ENCODE measurements at regions not wholly inside any gene's neighbourhood (a gene's known extent, or its start where the extent isn't known, plus 50 kb on each side); places are given as distances from the start of the nearest gene placed in this dataset.
"Not testable (repeated sequence)": the region's sequence is repeated elsewhere in the genome, so short reads cannot be mapped to it uniquely, and the experiment has no call there.

DNA sequence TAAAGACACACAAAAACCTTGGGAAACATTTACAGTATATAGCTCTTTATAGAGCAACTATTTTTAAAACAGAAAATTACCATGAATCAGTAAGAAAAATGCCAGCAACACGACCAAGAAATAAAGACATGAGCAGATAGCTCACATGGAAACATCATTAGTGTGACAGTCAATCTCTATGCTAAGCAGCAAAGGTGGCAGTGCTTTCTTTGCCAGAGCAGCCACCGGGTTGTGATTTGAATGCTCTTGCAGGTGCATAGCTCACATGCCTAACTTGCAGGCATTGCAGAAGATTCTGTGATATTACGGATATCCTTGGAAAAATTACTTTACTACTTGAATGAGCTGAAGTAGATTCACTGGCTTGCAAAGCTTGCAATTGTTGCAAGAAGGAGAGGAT, 652.9 kb upstream of the C16orf82 start:
- H3K9ac ChIP-seq (ENCODE audit: insufficient read depth, low read depth, low read length), result no peak overlapping the region
- H3K4me3 ChIP-seq (replicated peaks in 1 of 3; ENCODE audit: insufficient read depth in 1 of 3, low read depth in 2 of 3, low read length in 3 of 3), result no peak overlapping the region
- H3K27me3 ChIP-seq (ENCODE audit: control insufficient read depth in 1 of 2, insufficient read depth in 2 of 2, low read length in 2 of 2), result no peaks in the 10 kb centered on the region
- in situ Hi-C loops (cut with HindIII; ENCODE audit: extremely low pct_ligation_motif_present, low pct_unique_long_range_greater_than_20kb), result no loop called here
- ChIA-PET CTCF (ENCODE audit: low intra/inter-chr PET ratio, low total read pairs) (no interaction called here), POLR2A (no interaction called here)
- no peak overlapping the region for H2AFZ ChIP-seq (ENCODE audit: low read length)
- H3K79me2 ChIP-seq (ENCODE audit: insufficient read depth, low read length), result no peaks in the 10 kb centered on the region
- no peaks in the 10 kb centered on the region for H4K20me1 ChIP-seq (ENCODE audit: insufficient read depth, low read length)
- H3K4me1 ChIP-seq (ENCODE audit: insufficient read depth, low read length), result no peaks in the 10 kb centered on the region
- no peak for TF ChIP-seq DZIP1 (CRISPR knock-in tag; IDR thresholded peaks at IDR 0.05)
- TF ChIP-seq SIX4 (CRISPR knock-in tag; IDR thresholded peaks at IDR 0.05), result no peak
- TF ChIP-seq SP4 (CRISPR knock-in tag; IDR thresholded peaks at IDR 0.05), result no peak
- no TSS peak for BruUV-seq (replicated peaks)
- ATAC-seq, result no peak
- under 1% methylated on average over 3 of the region's 3 CpGs for WGBS (ENCODE audit: low lambda C conversion rate)
- no peak overlapping the region for H3K4me2 ChIP-seq (ENCODE audit: low read depth, low read length)
- no peak for DNase-seq (ENCODE audit: low spot score)
- intact Hi-C loops (cut with micrococcal nuclease; ENCODE audit: unreplicated experiment), result no loop called here
- H3K9me3 ChIP-seq (ENCODE audit: low read length), result peaks cover 19% of the 10 kb centered on the region
- FAIRE-seq, result no peak
- no peaks in the 10 kb centered on the region for H3K36me3 ChIP-seq (replicated peaks in 1 of 2; ENCODE audit: control insufficient read depth in 1 of 2, insufficient read depth in 2 of 2, low read length in 2 of 2)
- H3K27ac ChIP-seq (ENCODE audit: extremely low read length, insufficient read depth, low read length), result no peak overlapping the region

DNA sequence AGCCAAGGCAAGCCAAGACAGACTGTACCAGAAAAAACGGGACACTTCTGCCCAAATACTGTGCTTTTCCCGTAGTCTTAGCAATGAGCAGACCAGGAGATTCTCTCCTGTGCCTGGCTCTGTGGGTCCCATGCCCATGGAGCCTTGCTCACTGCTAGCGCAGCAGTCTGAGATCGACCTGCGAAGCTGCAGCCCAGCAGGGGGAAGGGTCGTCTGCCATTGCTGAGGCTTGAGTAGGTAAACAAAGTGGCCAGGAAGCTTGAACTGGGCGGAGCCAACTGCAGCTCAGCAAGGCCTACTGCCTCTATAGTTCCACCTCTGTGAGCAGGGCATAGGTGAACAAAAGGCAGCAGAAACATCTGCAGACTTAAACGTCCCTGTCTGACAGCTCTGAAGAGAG, 647.3 kb upstream of the C16orf82 start:
- H3K9me3 ChIP-seq (ENCODE audit: low read length), result peaks cover 14% of the 10 kb centered on the region; the same call in 1 of the 2 replicates
- BruUV-seq (replicated peaks); H3K4me3 ChIP-seq (replicated peaks in 1 of 3; ENCODE audit: insufficient read depth in 1 of 3, low read depth in 2 of 3, low read length in 3 of 3); intact Hi-C loops (cut with micrococcal nuclease; ENCODE audit: unreplicated experiment); H3K27me3 ChIP-seq (ENCODE audit: control insufficient read depth in 1 of 2, insufficient read depth in 2 of 2, low read length in 2 of 2); in situ Hi-C loops (cut with HindIII; ENCODE audit: extremely low pct_ligation_motif_present, low pct_unique_long_range_greater_than_20kb); H3K27ac ChIP-seq (ENCODE audit: extremely low read length, insufficient read depth, low read length); H2AFZ ChIP-seq (ENCODE audit: low read length); FAIRE-seq; H3K9ac ChIP-seq (ENCODE audit: insufficient read depth, low read depth, low read length); H3K4me1 ChIP-seq (ENCODE audit: insufficient read depth, low read length); H3K36me3 ChIP-seq (replicated peaks in 1 of 2; ENCODE audit: control insufficient read depth in 1 of 2, insufficient read depth in 2 of 2, low read length in 2 of 2); CTCF ChIA-PET (ENCODE audit: low intra/inter-chr PET ratio, low total read pairs); ATAC-seq; DNase-seq (ENCODE audit: low spot score); POLR2A ChIA-PET; H3K4me2 ChIP-seq (ENCODE audit: low read depth, low read length); H3K79me2 ChIP-seq (ENCODE audit: insufficient read depth, low read length); H4K20me1 ChIP-seq (ENCODE audit: insufficient read depth, low read length): not testable (repeated sequence)
- WGBS (ENCODE audit: low lambda C conversion rate), result 36% methylated on average over 7 of the region's 8 CpGs

Data from HepG2 (cell line).